ENCODE measurements at regions not wholly inside any gene's neighbourhood (a gene's known extent, or its start where the extent isn't known, plus 50 kb on each side); places are given as distances from the start of the nearest gene placed in this dataset.
"Not testable (repeated sequence)": the region's sequence is repeated elsewhere in the genome, so short reads cannot be mapped to it uniquely, and the experiment has no call there.

DNA sequence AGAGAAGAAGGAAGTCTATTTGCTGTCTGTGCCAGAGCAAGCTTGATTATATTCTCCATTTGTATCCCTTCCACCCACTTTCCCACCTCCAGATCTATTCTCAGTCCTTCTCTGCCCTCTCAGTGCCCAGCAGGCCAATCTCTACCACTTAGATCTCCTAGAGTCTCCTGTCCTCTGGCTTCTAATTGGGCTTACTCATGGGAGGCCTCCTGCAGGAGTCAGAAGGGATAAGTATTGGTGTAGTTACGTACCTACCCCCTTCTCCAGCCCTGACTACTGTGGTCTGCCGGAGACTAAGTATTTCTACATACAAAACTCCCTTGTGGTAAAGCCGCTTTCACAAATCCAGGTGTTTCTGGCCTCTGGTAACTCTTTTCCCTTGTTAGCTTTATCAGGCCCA is 221.2 kb downstream of the PTGER3 start:
- DNase-seq (ENCODE audit: low spot score): no peak

DNA sequence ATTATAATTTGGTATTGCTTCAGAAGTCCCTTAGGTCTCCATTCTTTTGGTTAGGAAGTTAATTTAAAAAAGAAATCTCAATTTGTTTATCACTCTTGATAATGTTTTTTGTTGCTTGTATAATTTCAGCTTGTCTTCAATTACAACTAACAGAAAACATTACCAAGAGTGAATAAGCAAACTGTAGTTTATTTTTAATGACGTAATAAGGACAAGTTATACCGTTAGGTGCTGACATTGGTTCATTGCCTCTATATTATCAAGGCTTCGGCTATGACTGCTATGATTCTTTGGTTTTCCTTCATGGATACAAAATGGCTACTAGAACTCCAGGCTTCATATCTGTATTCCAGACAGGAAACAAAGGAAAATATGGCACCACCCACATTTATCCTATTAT is 220.6 kb downstream of the PTGER3 start:
- no peak for DNase-seq (ENCODE audit: low spot score)

DNA sequence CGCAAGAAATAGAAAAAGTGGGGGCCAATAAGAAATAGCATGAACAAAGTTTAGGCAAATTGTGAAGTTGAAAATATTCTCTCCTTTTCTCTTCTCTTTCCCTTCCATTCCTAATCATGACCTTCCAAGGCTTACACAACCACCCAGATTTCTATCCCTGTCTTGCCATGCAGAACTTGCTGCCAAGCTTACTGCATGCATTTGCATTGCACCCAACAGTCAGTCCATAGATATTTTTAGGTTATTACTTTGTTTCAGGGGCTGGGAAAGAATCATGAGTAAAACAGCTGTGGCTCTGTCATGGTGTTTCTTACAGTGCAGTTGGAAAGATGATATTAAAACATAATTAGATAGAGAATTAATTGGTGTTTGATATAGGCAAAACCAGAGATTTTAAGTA is 219.4 kb downstream of the PTGER3 start:
- no peak for DNase-seq (ENCODE audit: low spot score)

DNA sequence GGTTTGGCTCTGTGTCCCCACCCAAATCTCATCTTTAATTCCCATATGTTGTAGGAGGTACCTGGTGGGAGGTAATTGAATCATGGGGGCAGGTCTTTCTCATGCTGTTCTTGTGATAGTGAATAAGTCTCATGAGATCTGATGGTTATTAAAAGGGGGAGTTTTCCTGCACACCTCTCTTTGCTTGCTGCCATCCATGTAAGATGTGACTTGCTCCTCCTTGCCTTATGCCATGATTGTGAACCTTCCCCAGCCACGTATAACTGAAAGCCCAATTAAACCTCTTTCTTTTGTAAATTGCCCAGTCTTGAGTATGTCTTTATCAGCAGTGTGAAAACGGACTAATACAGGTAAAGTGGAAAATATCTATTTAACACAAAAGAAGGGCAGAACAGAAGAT is 213.3 kb downstream of the PTGER3 start:
- DNase-seq (ENCODE audit: low spot score): not testable (repeated sequence)

DNA sequence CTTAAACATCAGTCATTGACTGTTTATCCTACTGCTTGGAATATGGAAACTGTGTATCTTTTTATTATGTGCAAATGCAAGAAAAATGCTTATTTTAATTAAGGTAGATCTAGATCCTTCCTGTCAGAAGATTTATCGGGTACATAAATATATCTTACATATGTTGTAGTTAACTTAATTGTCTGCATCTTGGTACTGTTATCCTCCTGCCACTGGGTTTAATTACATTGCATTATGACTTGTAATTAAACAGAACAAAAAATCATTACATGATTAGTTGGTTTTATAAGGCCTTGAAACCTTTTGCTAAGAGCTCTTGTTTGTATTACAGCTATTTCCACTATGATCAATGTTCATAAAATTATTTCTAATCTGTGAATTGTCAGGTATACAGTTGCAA is 211.2 kb downstream of the PTGER3 start:
- no peak for DNase-seq (ENCODE audit: low spot score)

DNA sequence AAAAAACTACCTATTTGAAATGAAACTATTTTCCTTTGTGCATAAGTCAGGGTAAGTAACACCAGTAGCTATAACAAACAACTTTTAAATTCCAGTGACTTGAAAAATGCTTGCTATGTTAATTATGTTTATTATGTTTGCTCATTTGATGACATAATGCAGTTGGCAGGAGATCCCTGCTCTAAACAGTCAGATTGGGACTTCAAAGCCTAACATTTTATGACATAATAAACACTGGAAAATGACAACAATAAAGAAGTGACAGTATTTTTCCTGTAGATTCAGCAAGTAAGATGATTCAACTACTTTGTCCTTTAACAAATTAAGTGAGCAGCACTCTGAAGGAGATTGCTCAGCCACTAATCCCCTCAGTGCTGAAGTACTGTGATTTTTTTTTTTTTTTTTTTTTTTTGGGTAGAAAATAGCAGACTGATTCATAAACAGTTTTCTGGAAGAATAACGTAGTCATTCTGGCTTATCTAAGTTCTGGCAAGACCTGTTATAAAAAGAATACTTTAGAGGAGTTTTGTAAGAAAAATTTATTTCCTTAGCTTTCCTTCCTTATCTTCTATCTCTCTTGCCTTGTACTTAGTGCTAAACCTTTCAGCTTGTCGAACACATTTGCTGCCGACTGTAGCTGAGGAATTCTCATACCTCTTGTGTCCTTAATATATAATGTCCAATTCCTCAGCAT is 207.2 kb downstream of the PTGER3 start:
- DNase-seq (ENCODE audit: low spot score): no peak

DNA sequence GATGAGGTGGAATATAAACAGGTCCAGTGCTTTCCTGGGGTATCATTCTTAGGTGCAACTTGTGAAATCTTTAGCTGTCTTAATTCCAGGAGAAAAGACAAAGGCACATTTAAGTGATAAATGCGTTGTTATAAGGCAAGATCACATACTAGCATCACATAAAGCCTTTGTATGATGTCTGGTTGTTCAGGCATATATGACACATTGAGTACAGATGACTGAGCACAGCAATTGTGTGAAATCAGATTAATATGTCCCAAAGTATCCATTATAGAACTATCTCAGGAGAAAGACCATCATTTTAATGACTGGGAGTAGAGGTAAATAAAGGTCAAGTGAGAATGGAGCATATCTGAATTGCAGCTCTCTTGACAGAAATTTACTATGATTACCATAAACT is 205.1 kb downstream of the PTGER3 start:
- DNase-seq (ENCODE audit: low spot score): no peak

DNA sequence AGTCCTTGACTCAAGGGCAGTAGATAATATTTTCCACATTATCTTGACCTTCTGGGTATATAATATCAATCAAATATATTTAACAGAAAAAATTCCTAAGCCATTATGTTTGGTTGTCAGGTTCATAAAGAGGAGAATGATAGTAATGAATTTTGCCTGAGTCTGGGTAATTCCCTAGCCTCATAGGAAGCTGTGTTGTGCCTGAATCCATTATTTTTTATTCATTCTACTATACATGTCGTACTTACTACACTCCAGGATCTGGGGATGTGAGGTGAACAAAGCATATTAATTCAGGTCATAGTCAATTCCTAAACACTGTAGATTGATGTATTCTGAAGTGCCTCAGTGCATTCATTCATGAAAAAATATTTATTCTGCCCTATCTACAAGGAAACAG is 204.2 kb downstream of the PTGER3 start:
- DNase-seq (ENCODE audit: low spot score): no peak

DNA sequence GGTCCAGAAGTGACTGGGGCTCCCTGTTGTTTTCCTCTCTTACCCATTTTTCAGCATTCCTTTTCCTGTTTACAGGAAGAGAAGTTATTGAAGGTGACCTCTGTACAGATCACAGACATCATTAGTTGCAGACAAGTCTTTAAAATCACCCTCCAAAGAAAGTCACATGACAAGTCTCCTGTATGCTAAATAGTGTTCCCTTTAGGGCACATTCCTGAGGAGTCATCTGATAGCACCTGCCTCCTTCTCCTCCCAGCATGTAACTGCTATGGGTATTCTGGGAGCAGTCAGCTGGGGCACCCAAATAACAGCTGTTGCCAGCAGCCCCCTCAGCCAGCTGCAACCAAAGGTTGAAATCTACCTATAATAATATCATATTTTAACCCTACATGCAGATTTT is 200.6 kb downstream of the PTGER3 start:
- no peak for DNase-seq (ENCODE audit: low spot score)

DNA sequence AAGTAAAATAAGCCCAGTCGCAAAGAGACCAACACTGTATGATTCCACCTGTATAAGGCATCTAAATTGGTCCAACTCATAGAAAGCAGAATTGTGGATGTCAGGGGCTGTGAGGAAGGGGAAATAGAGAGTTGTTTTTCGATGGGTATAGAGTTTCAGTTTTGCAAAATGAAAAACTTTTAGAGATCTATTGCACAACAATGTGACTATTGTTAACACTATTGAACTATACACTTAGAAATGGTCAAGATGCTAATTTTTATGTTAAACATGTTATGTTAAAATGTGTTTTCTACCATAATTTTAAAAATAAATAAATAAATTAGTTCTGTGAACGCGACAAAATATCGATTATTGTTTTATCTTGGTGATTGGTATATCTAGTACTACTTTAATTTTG is 192.4 kb downstream of the PTGER3 start:
- no peak for DNase-seq (ENCODE audit: low spot score)

DNA sequence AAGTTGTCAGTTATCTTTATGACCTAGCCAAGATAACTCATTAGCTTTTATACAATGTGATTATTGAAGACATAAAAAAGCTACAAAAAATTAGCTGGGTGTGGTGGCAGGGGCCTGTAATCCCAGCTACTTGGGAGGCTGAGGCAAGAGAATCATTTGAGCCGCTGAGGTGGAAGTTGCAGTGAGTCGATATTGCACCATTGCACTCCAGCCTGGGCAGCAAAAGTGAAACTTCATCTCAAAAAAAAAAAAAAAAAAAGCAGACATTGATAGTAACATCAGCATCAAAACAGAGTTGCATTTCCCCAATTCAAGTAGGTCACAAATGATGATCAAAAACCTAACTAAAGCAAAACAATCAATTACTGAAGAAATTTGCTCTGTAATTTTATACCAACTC is 191.4 kb downstream of the PTGER3 start:
- DNase-seq (ENCODE audit: low spot score): no peak

DNA sequence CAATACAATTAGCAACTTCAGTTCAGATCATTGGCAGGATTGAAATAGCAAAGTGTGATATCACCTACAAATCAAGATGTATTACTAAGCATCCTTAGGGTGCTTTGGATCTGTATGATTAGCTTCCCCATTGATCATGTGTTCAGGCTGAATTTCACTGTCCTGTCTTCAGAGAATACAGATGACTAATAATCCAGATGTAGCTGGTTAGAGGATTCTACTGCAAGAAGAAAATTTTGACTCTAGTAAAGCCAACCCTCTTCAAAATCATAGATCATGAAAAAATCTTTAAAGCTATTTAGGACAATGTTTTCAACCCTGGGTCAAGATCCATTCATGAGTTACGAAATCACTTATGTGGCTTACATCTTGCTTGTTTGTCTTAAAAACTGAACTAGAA is 184.4 kb downstream of the PTGER3 start:
- DNase-seq (ENCODE audit: low spot score): no peak

DNA sequence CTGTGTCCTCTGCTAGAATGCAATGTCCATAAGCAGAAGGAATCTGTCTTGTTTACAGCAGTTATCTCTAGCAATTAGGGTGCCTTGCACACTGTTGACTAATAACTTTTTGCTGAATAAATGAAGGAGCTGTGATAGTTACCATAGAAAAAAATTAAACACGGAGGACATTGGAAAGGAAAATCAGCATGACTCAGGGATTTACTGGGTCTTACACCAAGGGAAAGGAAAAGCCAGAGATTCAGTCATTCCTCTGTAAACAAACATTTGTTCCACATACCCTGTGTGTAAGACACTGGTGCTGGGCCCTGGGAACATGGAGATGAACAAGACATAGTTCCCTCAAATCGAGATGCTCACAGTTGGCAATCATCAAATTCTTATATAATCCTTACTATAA is 183.3 kb downstream of the PTGER3 start:
- no peak for DNase-seq (ENCODE audit: low spot score)

DNA sequence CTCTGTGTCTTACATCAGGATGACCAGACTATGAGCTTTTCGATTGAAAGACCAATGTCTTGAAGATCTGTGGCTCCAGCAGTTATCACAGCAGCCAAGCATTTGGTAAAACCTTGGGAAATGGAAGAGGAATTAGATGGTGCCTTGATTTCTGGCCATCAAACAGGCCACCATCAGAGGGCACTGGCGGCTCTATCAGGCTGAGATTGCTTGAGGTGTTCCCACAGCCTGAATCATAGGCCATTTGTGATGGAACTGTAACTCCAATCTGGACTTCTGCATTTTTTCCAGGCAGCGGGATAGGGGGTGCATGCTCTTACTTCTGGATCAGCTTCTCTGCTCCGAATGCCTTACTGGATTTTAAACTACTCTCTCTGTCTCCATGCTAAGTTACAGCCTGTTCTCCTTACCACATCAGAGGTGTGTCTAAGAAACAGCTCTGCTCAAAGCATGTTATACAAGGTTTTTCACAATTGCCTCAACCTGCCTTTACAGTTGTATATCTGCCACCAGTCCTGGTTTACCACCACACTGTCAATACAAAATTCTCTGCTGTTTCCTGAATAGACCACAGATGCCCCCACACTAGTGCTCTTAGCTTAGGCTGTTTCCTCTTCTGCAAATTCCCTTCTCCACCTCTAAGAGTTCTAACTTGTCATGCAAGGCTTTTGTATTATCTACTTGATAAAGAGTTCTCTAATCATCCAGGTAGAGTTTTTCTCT is 180.9 kb downstream of the PTGER3 start:
- DNase-seq (ENCODE audit: low spot score): no peak

DNA sequence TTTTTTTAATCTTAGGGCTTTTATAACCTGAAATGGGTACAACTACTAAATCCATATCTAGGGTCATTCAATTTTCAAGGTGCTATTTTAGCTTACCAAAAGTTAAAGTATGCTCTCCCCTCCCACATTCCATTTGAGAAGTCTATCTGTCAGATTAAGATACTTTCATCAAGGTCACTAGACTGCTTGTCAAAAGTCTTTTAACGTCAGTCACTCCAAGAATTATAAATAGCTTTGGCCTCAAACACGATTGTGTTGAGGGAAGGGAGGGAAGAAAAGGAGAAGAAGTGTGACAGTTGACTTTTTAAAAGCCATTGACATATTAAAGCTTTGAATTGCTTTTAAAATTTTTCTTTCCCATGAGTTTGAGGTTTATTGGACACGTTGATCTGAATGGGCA is 175.8 kb downstream of the PTGER3 start:
- DNase-seq (ENCODE audit: low spot score): no peak

DNA sequence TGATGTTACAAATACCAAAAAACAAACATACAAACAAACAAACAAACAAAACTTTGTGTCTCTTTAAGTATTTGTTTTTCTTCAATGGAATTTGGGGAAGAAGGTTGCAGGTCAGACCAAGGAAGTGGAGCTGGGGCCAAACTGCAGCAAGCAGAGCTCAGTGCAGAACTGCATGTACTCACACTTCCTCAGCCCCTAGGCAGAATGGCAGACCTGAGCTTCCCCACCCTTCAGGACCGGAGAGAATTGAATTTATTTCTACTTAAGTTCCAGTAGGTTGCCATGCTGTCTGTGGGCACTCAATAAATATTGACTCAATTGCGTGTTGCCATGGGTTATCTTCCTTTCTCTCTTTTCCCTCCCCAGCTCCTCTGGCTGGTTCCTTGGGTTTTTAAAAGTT is 173.6 kb downstream of the PTGER3 start:
- DNase-seq (ENCODE audit: low spot score): no peak

DNA sequence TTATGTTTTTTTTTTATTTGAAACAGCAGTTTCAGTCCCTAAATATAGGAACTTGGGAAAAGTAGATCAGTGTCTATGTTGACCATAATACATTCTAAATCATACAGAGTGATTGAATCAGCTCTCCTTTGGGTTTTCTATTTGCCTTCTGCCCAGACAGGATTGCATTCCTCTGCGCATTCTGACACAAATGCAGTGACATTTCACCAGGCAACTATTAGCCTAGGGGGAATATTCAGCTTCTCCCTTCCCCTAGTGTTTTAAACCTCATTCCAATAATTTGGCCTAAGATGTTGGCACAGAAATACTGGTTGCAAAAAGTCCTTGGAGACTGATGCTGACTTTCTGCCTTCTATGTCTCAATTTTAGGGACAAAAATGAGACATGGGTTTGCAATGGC is 172.8 kb downstream of the PTGER3 start:
- DNase-seq (ENCODE audit: low spot score): no peak

DNA sequence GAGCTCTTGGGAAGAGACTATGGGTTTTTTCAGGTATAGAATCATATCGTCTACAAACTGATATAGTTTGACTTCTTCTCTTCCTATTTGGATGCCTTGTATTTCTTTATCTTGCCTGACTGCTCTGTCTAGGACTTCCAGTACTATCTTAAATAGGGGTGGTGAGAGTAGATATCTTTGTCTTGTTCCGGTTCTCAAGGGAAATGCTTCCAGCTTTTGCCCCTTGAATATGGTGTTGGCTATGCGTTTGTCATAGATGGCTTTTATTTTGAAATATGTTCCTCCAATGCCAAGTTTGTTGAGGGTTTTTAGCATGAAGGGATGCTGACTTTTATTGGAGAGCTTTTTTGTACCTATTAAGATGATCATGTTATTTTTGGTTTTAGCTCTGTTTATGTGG is 170.3 kb downstream of the PTGER3 start:
- DNase-seq (ENCODE audit: low spot score): no peak

DNA sequence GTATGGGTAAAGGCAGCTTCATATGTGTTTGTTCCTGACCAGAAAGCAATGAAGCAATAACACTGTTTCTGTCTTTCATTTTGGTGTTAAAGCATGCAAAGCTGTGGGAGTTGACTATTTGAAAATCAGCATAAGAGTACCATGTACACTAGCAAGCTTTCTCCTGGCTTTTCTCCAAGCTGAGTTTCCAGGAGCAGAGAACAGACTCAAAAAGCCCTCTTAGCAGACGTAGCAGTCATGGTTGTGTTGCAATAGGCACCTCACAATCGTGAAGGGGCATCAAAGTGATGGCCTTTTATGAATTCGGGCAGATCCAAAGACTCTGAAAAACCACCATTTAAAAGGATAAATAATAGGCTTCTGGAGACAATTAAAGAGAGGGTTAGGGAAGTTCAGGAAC is 159.7 kb downstream of the PTGER3 start:
- DNase-seq (ENCODE audit: low spot score): no peak

DNA sequence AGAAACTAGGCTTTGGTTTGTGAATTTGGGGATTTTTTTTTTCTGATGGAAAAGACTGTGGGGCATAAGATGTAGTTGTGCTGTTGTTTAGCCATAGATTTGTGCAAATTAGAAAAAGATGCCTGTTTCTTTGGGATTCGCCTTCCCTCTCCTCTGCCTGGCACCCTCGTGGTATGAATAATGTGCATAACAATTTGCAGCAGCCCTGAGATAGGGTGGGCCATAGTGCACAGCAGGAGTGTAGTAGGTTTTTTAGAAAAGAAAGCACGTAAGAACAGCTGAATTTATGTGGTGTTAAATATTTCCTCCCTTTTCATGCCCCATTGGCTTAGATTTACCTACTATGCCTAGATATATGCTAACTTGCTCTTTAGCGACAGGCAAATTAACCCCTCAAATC is 158.9 kb downstream of the PTGER3 start:
- no peak for DNase-seq (ENCODE audit: low spot score)

DNA sequence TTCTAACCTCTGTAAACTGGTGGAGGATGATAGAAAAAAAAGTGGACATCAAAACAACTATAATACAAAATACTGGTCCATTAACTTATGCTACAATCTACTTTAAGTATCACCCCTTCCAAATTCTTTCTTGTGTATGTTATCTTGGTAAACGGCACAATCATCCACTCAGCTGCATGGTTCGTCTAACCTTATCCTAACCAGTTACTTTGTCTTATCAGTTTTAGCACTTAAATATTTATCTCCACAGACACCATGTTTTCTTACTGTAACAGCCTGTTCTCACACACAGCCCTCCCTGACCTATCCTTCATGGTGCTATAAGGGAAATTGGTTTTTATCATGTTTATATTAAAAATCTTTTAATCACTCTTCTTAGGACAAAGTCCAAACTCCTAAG is 157.2 kb downstream of the PTGER3 start:
- DNase-seq (ENCODE audit: low spot score): no peak

DNA sequence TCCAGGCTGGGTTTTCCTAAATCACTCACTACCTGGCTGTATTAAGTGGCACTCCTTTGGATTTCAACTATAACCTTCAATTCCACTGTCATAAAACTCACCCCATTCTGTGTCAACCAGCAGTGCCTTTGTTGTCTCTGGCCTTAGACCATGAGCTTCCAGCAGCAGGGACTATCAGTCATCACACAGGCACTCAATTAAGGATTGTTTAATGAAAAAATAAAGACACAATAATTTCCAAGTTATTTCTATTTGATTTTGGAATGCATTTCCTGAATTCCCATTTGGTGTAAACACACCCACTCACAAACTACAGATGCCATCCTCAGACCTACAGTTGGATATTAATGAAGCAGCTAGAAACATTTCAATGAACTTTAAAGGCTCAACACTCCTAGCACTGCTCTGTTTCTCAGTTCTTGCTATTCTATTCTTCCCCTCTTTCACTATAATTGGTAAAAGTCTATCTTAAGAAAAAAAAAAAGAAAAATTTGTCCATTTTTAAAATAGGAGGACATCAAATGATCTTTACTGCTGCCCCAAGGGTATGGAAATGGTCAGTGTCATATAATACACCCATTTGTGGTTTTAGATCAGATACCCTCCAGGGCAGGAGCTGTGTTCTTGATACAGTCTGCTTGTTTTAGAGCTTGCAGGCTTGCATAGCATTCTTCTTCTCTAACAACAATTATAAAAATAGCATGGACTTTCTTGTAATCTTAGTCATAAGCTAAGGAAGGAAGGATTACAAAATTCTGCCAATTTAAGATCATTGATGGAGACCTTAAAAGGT is 156.4 kb downstream of the PTGER3 start:
- DNase-seq (ENCODE audit: low spot score): no peak

DNA sequence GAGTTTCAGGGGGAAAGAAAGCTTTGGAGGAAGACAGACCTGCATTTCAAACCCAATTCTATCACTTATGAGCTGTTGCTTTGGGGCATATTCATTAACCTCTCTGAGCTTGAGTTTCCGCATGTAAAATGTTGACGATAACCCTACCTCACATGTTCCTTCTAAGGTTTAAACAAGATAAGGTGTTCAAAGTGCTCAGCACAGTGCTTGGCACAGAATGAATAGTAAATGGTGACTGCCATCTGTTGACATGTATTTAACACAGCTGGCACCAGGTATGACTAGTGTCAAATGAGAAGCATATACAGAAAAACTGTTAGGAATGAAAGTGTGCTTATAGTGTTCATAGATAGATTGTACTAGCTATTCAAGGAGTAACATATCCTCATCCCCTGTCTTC is 155.5 kb downstream of the PTGER3 start:
- DNase-seq (ENCODE audit: low spot score): no peak

Data from hematopoietic multipotent progenitor cell treated with erythropoietin and hydrocortisone succinate and interleukin-3 and kit ligand, for 15 days (in vitro differentiated cells).